NB4 (cell line): ENCODE measurements at regions not wholly inside any gene's neighbourhood (a gene's known extent, or its start where the extent isn't known, plus 50 kb on each side); places are given as distances from the start of the nearest gene placed in this dataset.

Source experiments
- CTCF ChIP-seq: IDR thresholded peaks from one replicate; pipeline ENCODE4 v1.5.1; 2012; ENCODE audit warnings: low read depth, low read length
- MAX ChIP-seq: IDR thresholded peaks from 2 replicates; pipeline ENCODE4 v1.6.1; 2011; ENCODE audit warnings: low read depth, low read length
- MYC ChIP-seq: IDR thresholded peaks from 2 replicates; pipeline ENCODE4 v1.6.1; 2011; ENCODE audit warnings: low read depth, low read length
- POLR2A ChIP-seq: IDR thresholded peaks from 2 replicates; pipeline ENCODE4 v1.6.1; 2011; ENCODE audit warnings: mild to moderate bottlenecking; ENCODE audit not compliant: insufficient read length; ENCODE audit errors: extremely low read depth

GRCh38 chr7:156109076-156109475, 296.8 kb upstream of the SHH start:
- TF ChIP-seq CTCF (no peak), POLR2A (no peak), MAX (no peak), MYC (no peak)
